K562 (cell line): ENCODE measurements at regions not wholly inside any gene's neighbourhood (a gene's known extent, or its start where the extent isn't known, plus 50 kb on each side); places are given as distances from the start of the nearest gene placed in this dataset.

Experiments
- CBX5 ChIP-seq: IDR thresholded peaks from 2 replicates; pipeline ENCODE4 v1.6.1; 2014; ENCODE audit warnings: low read depth, borderline replicate concordance
- MXI1 ChIP-seq: IDR thresholded peaks from 2 replicates; pipeline ENCODE4 v1.6.1; 2011; ENCODE audit warnings: low read depth, mild to moderate bottlenecking, improper control_type of control experiment, low read length
- POLR2AphosphoS5 ChIP-seq: IDR thresholded peaks from 2 replicates; pipeline ENCODE4 v1.6.1; 2011; ENCODE audit warnings: mild to moderate bottlenecking, low read depth, low read length, moderate library complexity; ENCODE audit not compliant: control insufficient read depth, insufficient read depth

DNA sequence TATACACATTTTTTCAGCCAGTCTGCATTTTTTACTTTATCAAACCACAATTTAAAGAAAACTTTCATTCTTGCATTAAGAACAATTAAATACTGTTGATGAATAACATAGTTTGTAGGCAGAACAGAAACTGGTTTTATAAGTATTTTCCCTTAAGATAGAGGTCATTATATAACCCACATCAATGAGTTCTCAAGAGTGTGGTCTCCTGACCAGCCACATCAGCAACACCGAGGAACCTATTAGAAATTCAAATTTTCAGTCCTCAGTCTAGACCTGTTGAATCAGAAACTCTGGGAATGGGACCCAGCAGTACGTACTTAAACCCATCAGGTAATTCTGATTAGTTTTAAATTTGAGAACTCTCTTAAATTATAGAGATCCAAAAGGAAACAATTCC, 299.6 kb upstream of the ARSJ start:
- TF ChIP-seq POLR2AphosphoS5 (no peak), CBX5 (no peak), MXI1 (no peak)
